ENCODE measurements at regions not wholly inside any gene's neighbourhood (a gene's known extent, or its start where the extent isn't known, plus 50 kb on each side); places are given as distances from the start of the nearest gene placed in this dataset.

DNA sequence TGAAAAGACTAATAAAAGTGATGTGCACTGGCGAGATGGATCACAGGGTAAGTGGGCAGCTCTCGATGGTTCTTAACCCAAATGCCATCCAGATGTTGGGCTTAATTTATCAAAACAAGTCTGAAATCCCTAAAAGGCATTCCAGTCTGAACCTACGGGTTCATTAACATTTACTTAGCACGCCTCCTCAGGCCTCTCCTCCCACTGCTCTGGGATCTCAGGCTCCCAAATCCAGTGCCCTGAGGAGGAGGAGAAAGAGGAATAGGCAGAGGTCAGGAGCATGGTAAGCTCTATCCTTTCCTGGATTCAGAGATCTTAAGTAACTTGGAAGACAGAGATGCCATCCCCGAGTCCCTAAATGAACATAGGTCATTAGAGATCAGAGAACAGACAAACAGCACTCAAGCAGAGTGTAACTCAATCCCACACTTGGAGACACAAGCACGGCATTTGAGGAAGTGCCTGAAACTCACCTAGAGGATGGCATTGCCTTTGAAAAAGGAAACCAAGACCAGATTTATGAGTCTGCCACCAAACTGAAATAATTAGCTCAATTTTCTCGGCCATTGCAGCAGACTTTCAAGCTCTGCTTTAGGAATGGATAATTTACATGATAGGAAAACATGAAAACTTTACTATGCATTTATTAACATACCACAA, 140.9 kb downstream of the CXCL12 start:
- TF ChIP-seq POLR2A (IDR thresholded peaks at IDR 0.05) = no peak
- TF ChIP-seq, protein P1, sequence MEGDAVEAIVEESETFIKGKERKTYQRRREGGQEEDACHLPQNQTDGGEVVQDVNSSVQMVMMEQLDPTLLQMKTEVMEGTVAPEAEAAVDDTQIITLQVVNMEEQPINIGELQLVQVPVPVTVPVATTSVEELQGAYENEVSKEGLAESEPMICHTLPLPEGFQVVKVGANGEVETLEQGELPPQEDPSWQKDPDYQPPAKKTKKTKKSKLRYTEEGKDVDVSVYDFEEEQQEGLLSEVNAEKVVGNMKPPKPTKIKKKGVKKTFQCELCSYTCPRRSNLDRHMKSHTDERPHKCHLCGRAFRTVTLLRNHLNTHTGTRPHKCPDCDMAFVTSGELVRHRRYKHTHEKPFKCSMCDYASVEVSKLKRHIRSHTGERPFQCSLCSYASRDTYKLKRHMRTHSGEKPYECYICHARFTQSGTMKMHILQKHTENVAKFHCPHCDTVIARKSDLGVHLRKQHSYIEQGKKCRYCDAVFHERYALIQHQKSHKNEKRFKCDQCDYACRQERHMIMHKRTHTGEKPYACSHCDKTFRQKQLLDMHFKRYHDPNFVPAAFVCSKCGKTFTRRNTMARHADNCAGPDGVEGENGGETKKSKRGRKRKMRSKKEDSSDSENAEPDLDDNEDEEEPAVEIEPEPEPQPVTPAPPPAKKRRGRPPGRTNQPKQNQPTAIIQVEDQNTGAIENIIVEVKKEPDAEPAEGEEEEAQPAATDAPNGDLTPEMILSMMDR (IDR thresholded peaks at IDR 0.05) = no peak
